AG04450 (cell line): ENCODE measurements at regions not wholly inside any gene's neighbourhood (a gene's known extent, or its start where the extent isn't known, plus 50 kb on each side); places are given as distances from the start of the nearest gene placed in this dataset.

ENCODE experiments used
- CTCF ChIA-PET: fragments of 300-600, 350-600 bp; formaldehyde crosslinking; extraction: SDS; loops from one replicate; lab custom pipeline; 2022; ENCODE audit warnings: antibody characterized with exemption, inconsistent platforms; lab: Charles Lee
- POLR2A ChIA-PET: fragments of 350-600 bp; formaldehyde crosslinking; extraction: SDS; loops from one replicate; lab custom pipeline; 2021; ENCODE audit warnings: antibody characterized with exemption, inconsistent platforms; lab: Yijun Ruan, JAX
- DNase-seq: peaks from one replicate; pipeline ENCODE4 v3.0.0-alpha.2; 2011; ENCODE audit warnings: low read depth, low spot score
- H3K27ac ChIP-seq: one replicate; pipeline ENCODE4 v1.5.1; 2012; ENCODE audit warnings: low read depth, low read length, control low read depth
- H3K27me3 ChIP-seq: one replicate; pipeline ENCODE4 v1.6.0; 2012; ENCODE audit warnings: low read length; ENCODE audit not compliant: control insufficient read depth, insufficient read depth
- H3K4me3 ChIP-seq: 2 replicates; pipeline ENCODE4 v1.5.1; 2011; ENCODE audit warnings: mild to moderate bottlenecking, low read depth, low read length, control low read depth
- H3K9me3 ChIP-seq: 2 replicates; pipeline ENCODE4 v1.5.1; 2012; ENCODE audit warnings: low read length; ENCODE audit not compliant: control insufficient read depth, insufficient read depth
- CTCF ChIP-seq: IDR thresholded peaks from 2 replicates; pipeline ENCODE4 v1.5.1; 2011; ENCODE audit warnings: low read depth, low read length, control low read depth, inconsistent platforms

- H3K4me3 ChIP-seq = no peak overlapping the region
- no peaks in the 10 kb centered on the region for H3K9me3 ChIP-seq
- no peak for DNase-seq
- no peak overlapping the region for H3K27ac ChIP-seq
- CTCF ChIA-PET = interaction anchor here (0.5 to 1.4 kb wide), 7 partner anchors 8 to 402 kb away, joined by 3 to 5 read pairs (median 4); no protein-coding TSS in a partner anchor
- peak; percentile 74 for TF ChIP-seq CTCF
- POLR2A ChIA-PET = no interaction called here
- H3K27me3 ChIP-seq = no peaks in the 10 kb centered on the region
Observed at GRCh38 chr4:22897520-22898108, 204.9 kb downstream of the GBA3 start.

GRCh38 chr4:22895482-22895881 lies 202.7 kb downstream of the GBA3 start:
- Histone ChIP-seq H3K27me3 (no peaks in the 10 kb centered on the region), H3K27ac (no peak overlapping the region), H3K4me3 (no peak overlapping the region), H3K9me3 (no peaks in the 10 kb centered on the region; the same call in 1 of the 2 replicates)
- TF ChIP-seq CTCF = no peak
- ChIA-PET CTCF (no interaction called here), POLR2A (no interaction called here)
- DNase-seq = no peak

GRCh38 chr4:22884157-22884556 lies 191.4 kb downstream of the GBA3 start:
- TF ChIP-seq CTCF = no peak
- Histone ChIP-seq H3K9me3 (no peaks in the 10 kb centered on the region), H3K27me3 (no peaks in the 10 kb centered on the region), H3K27ac (no peak overlapping the region), H3K4me3 (no peak overlapping the region)
- POLR2A ChIA-PET = no interaction called here
- CTCF ChIA-PET = no interaction called here
- no peak for DNase-seq

GRCh38 chr4:22881411-22881810 lies 188.7 kb downstream of the GBA3 start:
- CTCF ChIA-PET = no interaction called here
- no peak for TF ChIP-seq CTCF
- POLR2A ChIA-PET = no interaction called here

GRCh38 chr4:22877486-22878052 lies 184.8 kb downstream of the GBA3 start:
- POLR2A ChIA-PET = no interaction called here
- DNase-seq = no peak
- TF ChIP-seq CTCF = no peak
- no peak overlapping the region for H3K27ac ChIP-seq
- H3K4me3 ChIP-seq = no peak overlapping the region
- no peaks in the 10 kb centered on the region for H3K27me3 ChIP-seq
- CTCF ChIA-PET = no interaction called here
- H3K9me3 ChIP-seq = peaks cover 5% of the 10 kb centered on the region; the same call in 1 of the 2 replicates

More at GRCh38 chr4:22881411-22881810, 188.7 kb downstream of the GBA3 start:
- no peak for DNase-seq
- no peak overlapping the region for H3K27ac ChIP-seq
- H3K4me3 ChIP-seq = no peak overlapping the region
- H3K9me3 ChIP-seq = peaks cover 5% of the 10 kb centered on the region; the same call in 1 of the 2 replicates
- H3K27me3 ChIP-seq = no peaks in the 10 kb centered on the region
